Renal cortical epithelial cell (primary cell): ENCODE measurements at regions not wholly inside any gene's neighbourhood (a gene's known extent, or its start where the extent isn't known, plus 50 kb on each side); places are given as distances from the start of the nearest gene placed in this dataset.
A peak's percentile ranks its signal among the peaks of the same experiment; 100 is the strongest.
"Not testable (repeated sequence)": the region's sequence is repeated elsewhere in the genome, so short reads cannot be mapped to it uniquely, and the experiment has no call there.

Experiments used
- DNase-seq: peaks from one replicate; pipeline ENCODE4 v3.0.0-alpha.2; 2011; ENCODE audit warnings: low read depth

DNA sequence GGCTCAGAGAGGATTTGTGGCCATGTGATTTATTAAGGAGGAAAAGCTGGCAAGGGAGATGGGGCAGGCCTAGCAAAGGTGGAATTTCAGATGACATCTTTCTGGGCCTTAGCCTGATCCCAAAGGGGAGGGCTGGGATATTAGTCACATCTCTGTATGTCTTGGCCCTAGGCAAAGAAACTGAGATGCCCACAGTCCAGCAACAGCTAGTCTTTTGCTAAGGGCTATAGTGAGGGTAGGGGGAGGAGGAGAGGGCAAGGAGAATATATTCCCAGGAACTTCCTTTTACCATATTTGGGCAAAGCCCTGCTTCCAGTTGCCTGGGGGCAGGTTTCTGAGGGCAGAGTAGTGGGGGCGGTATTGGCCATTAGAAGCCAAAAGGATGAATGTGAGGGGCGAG is 209.8 kb upstream of the NR3C2 start:
- DNase-seq = no peak

GRCh38 chr4:148649652-148650331 is 207.6 kb upstream of the NR3C2 start:
- peak; percentile 51 for DNase-seq

GRCh38 chr4:148643851-148644250 is 201.6 kb upstream of the NR3C2 start:
- no peak for DNase-seq

DNA sequence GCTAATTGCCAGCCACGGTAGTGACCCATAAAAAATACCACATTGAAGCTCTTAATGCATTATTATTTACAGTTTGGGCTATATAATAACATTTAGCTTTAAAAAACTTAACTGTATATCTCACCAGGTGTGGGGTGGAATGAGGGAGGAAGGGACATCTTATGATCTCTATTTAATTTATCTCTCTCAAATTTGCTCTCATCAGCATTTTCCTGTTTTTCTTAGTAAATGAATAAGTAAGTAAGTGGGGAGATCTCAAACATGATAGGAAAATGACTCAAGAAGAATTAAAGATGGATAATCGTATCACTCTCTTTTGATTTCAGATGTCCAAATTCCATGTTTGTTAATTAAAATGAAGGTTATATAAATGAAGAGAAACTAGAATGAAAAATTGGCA is 200.7 kb upstream of the NR3C2 start:
- DNase-seq = no peak

DNA sequence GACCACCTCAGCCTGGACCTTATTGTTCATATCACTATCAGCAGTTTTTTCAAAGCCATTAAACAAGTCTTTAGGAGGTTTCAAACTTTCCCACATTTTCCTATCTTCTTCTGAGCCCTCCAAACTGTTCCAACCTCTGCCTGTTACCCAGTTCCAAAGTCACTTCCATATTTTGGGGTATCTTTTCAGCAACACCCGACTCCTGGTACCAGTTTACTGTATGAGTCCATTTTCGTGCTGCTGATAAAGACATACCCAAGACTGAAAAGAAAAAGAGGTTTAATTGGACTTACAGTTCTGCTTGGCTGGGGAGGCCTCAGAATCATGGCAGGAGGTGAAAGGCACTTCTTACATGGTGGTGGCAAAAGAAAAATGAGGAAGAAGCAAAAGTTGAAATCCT is 195.9 kb upstream of the NR3C2 start:
- DNase-seq = not testable (repeated sequence)

GRCh38 chr4:148637453-148637852 is 195.2 kb upstream of the NR3C2 start:
- DNase-seq = not testable (repeated sequence)

DNA sequence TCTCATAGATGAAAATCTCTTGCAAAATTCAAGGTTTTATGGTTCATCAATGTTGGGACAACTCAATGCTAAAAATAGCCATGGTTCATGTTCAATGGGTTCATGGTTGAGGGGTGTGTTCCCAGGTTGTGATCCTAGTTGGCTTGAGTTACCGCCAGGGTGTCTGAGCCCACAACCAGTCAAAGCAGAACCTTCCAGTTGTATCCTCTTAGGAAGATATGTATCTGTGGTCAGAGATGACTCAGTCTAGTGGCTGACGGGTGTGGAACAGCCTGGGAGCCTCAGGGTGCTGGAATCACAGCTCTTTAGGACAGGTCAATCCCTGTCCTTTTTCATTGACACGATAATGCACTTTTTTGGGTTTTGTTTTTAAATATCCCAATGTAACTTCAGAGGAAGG is 192.3 kb upstream of the NR3C2 start:
- peak; percentile 17 for DNase-seq

DNA sequence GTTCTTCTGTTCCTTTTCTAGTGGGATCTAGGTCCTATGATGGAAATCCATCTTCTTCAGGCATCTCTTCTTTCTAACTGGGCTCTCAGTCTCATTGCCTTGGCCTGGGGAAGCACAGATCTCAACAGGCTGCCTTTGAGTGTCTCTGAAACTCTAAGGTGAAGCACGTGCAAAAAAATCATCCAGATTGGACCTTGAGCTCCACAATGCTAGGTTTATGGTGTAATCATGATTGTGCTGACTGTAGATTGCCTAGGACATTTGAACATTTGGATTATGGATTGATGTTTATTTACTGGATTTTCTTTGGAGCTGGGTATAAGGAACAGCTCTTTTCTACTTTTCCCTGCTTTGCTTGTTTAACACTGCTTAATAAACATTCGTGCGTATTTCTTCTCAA is 191.5 kb upstream of the NR3C2 start:
- no peak for DNase-seq

- DNase-seq = no peak
Measured at GRCh38 chr4:148632476-148632875, 190.3 kb upstream of the NR3C2 start.

DNA sequence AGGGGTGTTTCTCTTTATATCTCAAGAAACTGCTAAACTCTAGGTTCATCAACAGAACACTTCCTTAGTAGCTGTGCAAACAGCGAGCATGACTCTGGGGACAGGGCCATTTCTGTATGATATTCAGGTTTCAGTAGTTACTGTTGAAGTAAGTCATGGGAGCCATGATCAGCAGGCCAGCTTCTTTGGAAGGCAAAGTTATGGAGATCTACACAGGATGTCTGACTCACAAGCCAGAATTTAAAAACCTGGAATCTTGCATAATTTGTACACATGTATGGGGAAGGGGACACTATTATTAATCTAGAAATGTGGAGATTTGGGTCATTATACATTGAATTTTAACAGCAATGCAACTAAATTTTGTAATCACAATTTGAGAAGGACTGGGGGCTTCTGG is 187.8 kb upstream of the NR3C2 start:
- no peak for DNase-seq

DNA sequence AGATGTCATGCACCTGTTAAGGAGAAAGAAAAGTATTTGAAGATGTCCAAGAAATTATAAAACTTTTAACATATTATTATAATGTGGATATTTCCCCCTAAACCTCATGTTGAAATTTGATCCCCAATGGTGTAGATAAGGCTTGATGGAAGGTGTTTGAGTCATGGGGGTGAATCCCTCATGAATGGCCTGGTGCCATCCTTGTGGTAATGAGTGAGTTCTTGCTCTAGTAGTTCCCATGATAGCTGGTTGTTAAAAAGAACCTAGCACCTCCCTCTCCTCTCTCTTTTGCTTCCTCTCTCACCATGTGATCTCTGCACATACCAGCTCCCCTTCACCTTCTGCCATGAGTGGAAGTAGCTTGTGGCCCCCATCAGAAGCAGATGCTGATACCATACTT is 176.6 kb upstream of the NR3C2 start:
- peak; percentile 17 for DNase-seq

GRCh38 chr4:148608968-148609367 is 166.8 kb upstream of the NR3C2 start:
- DNase-seq = no peak

DNA sequence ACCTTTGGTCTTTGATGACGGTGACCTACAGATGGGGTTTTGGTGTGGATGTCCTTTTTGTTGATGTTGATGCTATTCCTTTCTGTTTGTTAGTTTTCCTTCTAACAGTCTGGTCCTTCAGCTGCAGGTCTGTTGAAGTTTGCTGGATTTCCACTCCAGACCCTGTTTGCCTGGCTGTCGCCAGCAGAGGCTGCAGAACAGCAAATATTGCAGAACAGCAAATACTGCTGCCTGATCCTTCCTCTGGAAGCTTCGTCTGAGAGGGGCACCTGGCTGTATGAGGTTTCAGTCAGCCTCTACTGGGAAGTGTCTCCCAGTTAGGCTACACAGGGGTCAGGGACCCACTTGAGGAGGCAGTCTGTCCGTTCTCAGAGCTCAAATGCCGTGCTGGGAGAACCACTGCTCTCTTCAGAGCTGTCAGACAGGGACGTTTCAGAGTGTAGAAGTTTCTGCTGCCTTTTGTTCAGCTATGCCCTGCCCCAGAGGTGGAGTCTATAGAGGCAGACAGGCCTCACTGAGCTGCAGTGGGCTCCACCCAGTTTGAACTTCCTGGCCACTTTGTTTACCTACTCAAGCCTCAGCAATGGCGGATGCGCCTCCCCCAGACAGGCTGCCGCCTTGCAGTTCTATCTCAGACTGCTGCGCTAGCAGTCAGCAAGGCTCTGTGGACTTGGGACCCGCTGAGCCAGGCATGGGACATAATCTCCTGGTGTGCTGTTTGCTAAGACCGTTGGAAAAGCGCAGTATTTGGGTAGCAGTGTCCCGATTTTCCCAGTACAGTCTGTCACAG is 156.4 kb upstream of the NR3C2 start:
- DNase-seq = not testable (repeated sequence)

DNA sequence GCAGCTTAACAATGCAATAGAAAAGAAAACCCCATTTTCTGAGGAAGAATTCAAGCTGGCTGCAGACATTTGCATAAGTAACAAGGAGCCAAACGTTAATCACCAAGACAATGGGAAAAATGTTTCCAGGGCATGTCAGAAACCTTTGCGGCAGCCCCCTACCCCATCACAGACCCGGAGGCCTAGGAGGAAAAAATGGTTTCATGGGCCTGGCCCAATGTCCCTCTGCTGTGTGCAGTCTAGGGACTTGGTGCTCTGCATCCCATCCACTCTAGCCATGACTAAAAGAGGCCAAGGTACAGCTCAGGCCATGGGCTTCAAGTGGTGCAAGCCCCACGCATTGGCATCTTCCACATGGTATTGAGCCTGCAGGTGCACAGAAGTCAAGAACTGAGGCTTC is 147.0 kb upstream of the NR3C2 start:
- DNase-seq = no peak

DNA sequence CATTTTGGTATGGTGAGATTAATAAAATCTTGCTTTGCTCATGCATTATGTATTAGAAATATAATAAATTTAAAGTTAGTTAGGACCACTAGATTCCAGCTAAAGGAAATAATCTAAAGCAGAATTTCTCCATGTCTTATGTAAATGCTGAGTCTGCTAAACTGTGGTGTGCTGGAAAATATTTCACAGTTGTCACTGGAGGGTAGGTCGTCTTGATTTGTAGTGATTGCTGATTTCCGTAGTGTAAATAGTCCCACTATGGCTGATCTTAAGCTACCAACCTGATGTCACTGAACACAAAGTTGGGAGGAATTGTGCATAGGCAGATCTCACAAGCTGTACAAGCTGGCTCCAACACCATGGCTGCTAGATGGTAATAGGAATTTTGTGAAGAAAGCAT is 133.4 kb upstream of the NR3C2 start:
- no peak for DNase-seq

- DNase-seq = no peak
Measured at GRCh38 chr4:148574911-148575310, 132.7 kb upstream of the NR3C2 start.

DNA sequence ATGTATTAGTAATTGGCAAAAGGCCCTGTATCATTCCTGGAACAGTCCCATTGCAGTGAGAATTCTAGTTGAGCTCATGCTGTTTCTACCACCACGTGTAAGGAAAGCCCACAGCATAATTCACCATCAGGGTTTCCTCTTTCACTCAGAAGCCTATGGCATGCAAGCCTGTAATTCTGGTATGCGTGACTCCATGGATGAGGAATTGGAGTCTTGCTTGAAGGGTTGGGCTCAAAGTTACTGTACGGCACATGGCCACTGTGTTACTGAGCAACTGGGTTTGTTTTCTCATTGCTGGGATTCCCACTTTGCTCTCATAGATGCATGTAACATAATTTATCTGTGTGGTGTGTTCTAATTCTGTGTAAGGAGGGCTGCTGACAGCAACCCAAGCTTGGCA is 132.3 kb upstream of the NR3C2 start:
- DNase-seq = peak; percentile 40

- DNase-seq = no peak
Measured at GRCh38 chr4:148574066-148574465, 131.9 kb upstream of the NR3C2 start.

DNA sequence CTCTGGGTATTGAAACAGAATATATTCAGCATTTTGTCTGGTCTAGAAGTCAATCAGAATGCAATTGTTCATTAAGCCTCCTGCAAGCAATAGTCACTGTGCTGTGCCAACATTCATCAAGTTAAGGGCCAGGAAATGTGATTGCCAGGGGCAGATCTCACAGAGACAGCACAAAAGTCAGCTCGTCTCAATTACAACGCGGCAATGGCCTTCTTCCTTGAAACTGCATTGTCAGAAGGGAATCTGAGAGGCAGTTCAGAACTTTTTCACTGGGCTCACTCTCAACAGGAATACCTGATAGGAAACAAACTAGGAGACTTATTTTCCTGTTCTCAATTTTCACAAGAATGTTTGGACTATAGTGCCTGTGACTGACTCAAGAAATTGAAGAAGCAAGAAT is 131.1 kb upstream of the NR3C2 start:
- peak; percentile 9 for DNase-seq

DNA sequence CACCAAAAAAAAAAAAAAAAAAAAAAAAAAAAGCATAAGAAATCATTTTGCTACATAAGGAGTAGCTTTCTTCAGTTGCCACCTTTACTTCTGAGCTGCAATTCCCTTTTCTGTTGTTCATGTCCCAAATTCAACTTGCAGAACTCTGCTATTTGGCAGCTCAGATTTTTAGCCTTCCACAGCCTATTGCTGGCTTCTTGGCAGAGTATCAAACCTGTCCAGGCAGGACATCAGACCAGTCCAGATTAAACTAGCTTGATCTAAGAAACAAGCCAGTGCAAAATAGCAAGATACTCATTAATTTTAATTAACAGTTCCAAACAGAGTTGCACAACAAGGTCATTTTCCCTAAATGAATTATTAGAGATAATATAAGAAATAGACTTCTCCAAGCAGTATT is 123.6 kb upstream of the NR3C2 start:
- peak; percentile 52 for DNase-seq

GRCh38 chr4:148563684-148564083 is 121.5 kb upstream of the NR3C2 start:
- peak; percentile 63 for DNase-seq

GRCh38 chr4:148561467-148561866 is 119.3 kb upstream of the NR3C2 start:
- DNase-seq = no peak

DNA sequence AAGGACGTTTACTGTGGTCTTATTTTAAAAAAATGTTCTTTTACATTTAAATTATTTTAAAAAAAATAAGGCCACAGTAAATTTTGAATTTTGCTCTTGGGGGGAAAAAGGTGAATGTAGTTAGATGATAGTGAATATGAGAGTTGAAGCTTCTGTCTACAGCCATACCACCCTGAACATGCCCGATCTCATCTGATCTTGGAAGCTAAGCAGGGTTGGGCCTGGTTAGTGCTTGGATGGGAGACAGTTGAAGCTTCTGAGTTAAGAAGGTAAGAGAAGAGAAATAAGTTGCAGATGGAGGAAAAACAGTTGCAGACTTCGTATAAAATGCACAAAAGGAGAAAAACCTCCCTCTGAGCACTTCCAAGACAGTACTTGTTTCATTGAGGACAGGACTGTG is 115.6 kb upstream of the NR3C2 start:
- DNase-seq = no peak

DNA sequence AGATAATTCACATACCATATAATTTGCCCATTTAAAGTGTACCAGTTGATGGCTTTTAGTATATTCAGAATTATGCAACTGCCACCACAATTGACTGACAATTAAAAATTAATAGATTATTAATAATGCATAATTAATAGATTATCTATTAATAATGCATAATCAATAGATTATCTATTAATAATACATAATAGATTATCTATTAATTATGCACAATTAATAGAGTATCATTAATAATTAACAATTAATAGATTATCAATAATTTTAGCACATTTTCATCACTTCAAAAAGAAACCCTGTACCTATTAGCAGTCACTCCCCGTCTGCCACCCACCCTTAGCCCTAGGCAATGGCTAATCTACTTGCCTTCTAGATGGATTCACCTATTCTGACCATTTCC is 108.6 kb upstream of the NR3C2 start:
- DNase-seq = no peak
